OCI-LY1 (cell line): ENCODE measurements at regions not wholly inside any gene's neighbourhood (a gene's known extent, or its start where the extent isn't known, plus 50 kb on each side); places are given as distances from the start of the nearest gene placed in this dataset.

Experiments used
- H2AFZ ChIP-seq: fragments of 200-600 bp; sonication (generic), shearing (Covaris generic); 2 replicates; pipeline ENCODE4 v1.6.0; 2014; ENCODE audit warnings: antibody characterized with exemption, mild to moderate bottlenecking, low read length
- H3F3A ChIP-seq: fragments of 200-600 bp; sonication (generic), shearing (Covaris generic); 2 replicates; pipeline ENCODE4 v1.6.0; 2014; ENCODE audit warnings: mild to moderate bottlenecking, antibody characterized with exemption, low read length, moderate library complexity; ENCODE audit not compliant: insufficient read depth
- H3K27ac ChIP-seq: fragments of 200-600 bp; sonication (generic); 2 replicates; pipeline ENCODE4 v1.5.1; 2014; ENCODE audit warnings: low read length, mixed run types, mild to moderate bottlenecking, low read depth; ENCODE audit not compliant: poor library complexity, severe bottlenecking
- H3K27me3 ChIP-seq: fragments of 200-600 bp; sonication (generic); 2 replicates; pipeline ENCODE4 v1.6.0; 2014; ENCODE audit warnings: antibody characterized with exemption, mild to moderate bottlenecking, low read length, moderate library complexity; ENCODE audit not compliant: insufficient read depth
- H3K36me3 ChIP-seq: fragments of 200-600 bp; sonication (generic); 2 replicates; pipeline ENCODE4 v1.6.1; 2014; ENCODE audit warnings: mild to moderate bottlenecking, antibody characterized with exemption, low read length, moderate library complexity, mixed read lengths; ENCODE audit not compliant: insufficient read depth
- H3K4me1 ChIP-seq: fragments of 200-600 bp; sonication (generic); 2 replicates; pipeline ENCODE4 v1.5.1; 2014; ENCODE audit warnings: mild to moderate bottlenecking, low read length, moderate library complexity; ENCODE audit not compliant: insufficient read depth, severe bottlenecking
- H3K4me2 ChIP-seq: fragments of 200-600 bp; sonication (generic), shearing (Covaris generic); 2 replicates; pipeline ENCODE4 v1.6.1; 2014; ENCODE audit warnings: low read length
- H3K4me3 ChIP-seq: fragments of 200-600 bp; sonication (generic); 2 replicates; pipeline ENCODE4 v1.5.1; 2014; ENCODE audit warnings: low read length, low read depth, mild to moderate bottlenecking, mixed read lengths; ENCODE audit not compliant: poor library complexity, severe bottlenecking
- H3K79me2 ChIP-seq: fragments of 200-600 bp; shearing (Covaris generic); 2 replicates; pipeline ENCODE4 v1.6.1; 2016; ENCODE audit warnings: mixed run types, low read length, mixed read lengths; ENCODE audit not compliant: insufficient read depth
- H3K9ac ChIP-seq: fragments of 200-600 bp; sonication (generic), shearing (Covaris generic); 2 replicates; pipeline ENCODE4 v1.6.1; 2014; ENCODE audit warnings: mild to moderate bottlenecking, low read length, mixed read lengths
- H3K9me2 ChIP-seq: fragments of 200-600 bp; sonication (generic), shearing (Covaris generic); 2 replicates; pipeline ENCODE4 v1.6.1; 2014; ENCODE audit warnings: low read depth, mild to moderate bottlenecking, low read length, mixed read lengths
- H3K9me3 ChIP-seq: fragments of 200-600 bp; shearing (Covaris generic); 2 replicates; pipeline ENCODE4 v1.6.1; 2014; ENCODE audit warnings: low read length, mixed read lengths
- H4K20me1 ChIP-seq: fragments of 200-600 bp; sonication (generic), shearing (Covaris generic); 2 replicates; pipeline ENCODE4 v1.6.0; 2016; ENCODE audit warnings: mild to moderate bottlenecking, low read length; ENCODE audit not compliant: insufficient read depth
- CTCF ChIP-seq: fragments of 200-600 bp; sonication (generic), shearing (Covaris generic); IDR thresholded peaks from 2 replicates; pipeline ENCODE4 v1.5.1; 2017; ENCODE audit warnings: mild to moderate bottlenecking, antibody characterized with exemption, low read length, moderate library complexity, mixed read lengths
- EZH2 ChIP-seq: fragments of 200-600 bp; sonication (generic), shearing (Covaris generic); IDR thresholded peaks from 2 replicates; pipeline ENCODE4 v1.8.0; 2017; ENCODE audit warnings: borderline replicate concordance, mixed run types, mild to moderate bottlenecking, antibody characterized with exemption, low read length, moderate library complexity, mixed read lengths

- H3K9me2 ChIP-seq = no peaks in the 10 kb centered on the region
- no peak overlapping the region for H3K4me3 ChIP-seq
- no peak overlapping the region for H3K9ac ChIP-seq
- H4K20me1 ChIP-seq = no peaks in the 10 kb centered on the region
- no peak overlapping the region for H3K27ac ChIP-seq
- H3K36me3 ChIP-seq = no peaks in the 10 kb centered on the region
- no peaks in the 10 kb centered on the region for H3K79me2 ChIP-seq
- H3K27me3 ChIP-seq = no peaks in the 10 kb centered on the region
- H3F3A ChIP-seq = no peaks in the 10 kb centered on the region
- no peak overlapping the region for H3K4me2 ChIP-seq
- no peaks in the 10 kb centered on the region for H3K9me3 ChIP-seq
- no peaks in the 10 kb centered on the region for H3K4me1 ChIP-seq
- H2AFZ ChIP-seq = no peak overlapping the region
- TF ChIP-seq EZH2 = no peak
- TF ChIP-seq CTCF = no peak
Observed at GRCh38 chr3:153956613-153957012, 164.6 kb upstream of the ARHGEF26 start.

GRCh38 chr3:153957421-153957820 lies 163.8 kb upstream of the ARHGEF26 start:
- no peak overlapping the region for H3K4me2 ChIP-seq
- H3K9me3 ChIP-seq = no peaks in the 10 kb centered on the region
- H3K9ac ChIP-seq = no peak overlapping the region
- no peak for TF ChIP-seq EZH2
- TF ChIP-seq CTCF = no peak
- H4K20me1 ChIP-seq = no peaks in the 10 kb centered on the region
- H3K4me1 ChIP-seq = no peaks in the 10 kb centered on the region
- H3K4me3 ChIP-seq = no peak overlapping the region
- H3F3A ChIP-seq = no peaks in the 10 kb centered on the region
- no peaks in the 10 kb centered on the region for H3K36me3 ChIP-seq
- H3K9me2 ChIP-seq = no peaks in the 10 kb centered on the region
- H3K27me3 ChIP-seq = no peaks in the 10 kb centered on the region
- no peak overlapping the region for H2AFZ ChIP-seq
- H3K27ac ChIP-seq = no peak overlapping the region
- no peaks in the 10 kb centered on the region for H3K79me2 ChIP-seq

GRCh38 chr3:153958635-153959595 lies 162.3 kb upstream of the ARHGEF26 start:
- no peak overlapping the region for H2AFZ ChIP-seq
- H3K4me3 ChIP-seq = no peak overlapping the region
- no peaks in the 10 kb centered on the region for H3K36me3 ChIP-seq
- H3F3A ChIP-seq = no peaks in the 10 kb centered on the region
- no peak overlapping the region for H3K27ac ChIP-seq
- no peaks in the 10 kb centered on the region for H3K9me2 ChIP-seq
- H3K4me1 ChIP-seq = no peaks in the 10 kb centered on the region
- H3K9ac ChIP-seq = no peak overlapping the region
- no peaks in the 10 kb centered on the region for H3K27me3 ChIP-seq
- H3K4me2 ChIP-seq = no peak overlapping the region
- no peaks in the 10 kb centered on the region for H4K20me1 ChIP-seq
- TF ChIP-seq EZH2 = no peak
- no peak for TF ChIP-seq CTCF
- no peaks in the 10 kb centered on the region for H3K9me3 ChIP-seq
- no peaks in the 10 kb centered on the region for H3K79me2 ChIP-seq
